ENCODE measurements at regions not wholly inside any gene's neighbourhood (a gene's known extent, or its start where the extent isn't known, plus 50 kb on each side); places are given as distances from the start of the nearest gene placed in this dataset.
"Not testable (repeated sequence)": the region's sequence is repeated elsewhere in the genome, so short reads cannot be mapped to it uniquely, and the experiment has no call there.

- no peak for TF ChIP-seq CTCF (IDR thresholded peaks at IDR 0.05; ENCODE audit: extremely low read depth, insufficient read depth, missing control alignments)
- in situ Hi-C loops (cut with MboI; ENCODE audit: low pct_unique_long_range_greater_than_20kb, low sequenced_read_pairs, unreplicated experiment): no loop called here
- DNase-seq (ENCODE audit: low spot score): no peak
Measured at GRCh38 chr21:16124378-16125138, 394.8 kb downstream of the USP25 start.

GRCh38 chr21:16125274-16125673, 395.5 kb downstream of the USP25 start:
- in situ Hi-C loops (cut with MboI; ENCODE audit: low pct_unique_long_range_greater_than_20kb, low sequenced_read_pairs, unreplicated experiment): no loop called here
- no peak for TF ChIP-seq CTCF (IDR thresholded peaks at IDR 0.05; ENCODE audit: extremely low read depth, insufficient read depth, missing control alignments)
- DNase-seq (ENCODE audit: low spot score): no peak

GRCh38 chr21:16132453-16132852, 402.7 kb downstream of the USP25 start:
- DNase-seq (ENCODE audit: low spot score); in situ Hi-C loops (cut with MboI; ENCODE audit: low pct_unique_long_range_greater_than_20kb, low sequenced_read_pairs, unreplicated experiment): not testable (repeated sequence)

GRCh38 chr21:16133248-16133647, 403.5 kb downstream of the USP25 start:
- in situ Hi-C loops (cut with MboI; ENCODE audit: low pct_unique_long_range_greater_than_20kb, low sequenced_read_pairs, unreplicated experiment): no loop called here
- no peak for TF ChIP-seq CTCF (IDR thresholded peaks at IDR 0.05; ENCODE audit: extremely low read depth, insufficient read depth, missing control alignments)
- DNase-seq (ENCODE audit: low spot score): no peak

GRCh38 chr21:16134134-16134533, 404.4 kb downstream of the USP25 start:
- no peak for TF ChIP-seq CTCF (IDR thresholded peaks at IDR 0.05; ENCODE audit: extremely low read depth, insufficient read depth, missing control alignments)
- no peak for DNase-seq (ENCODE audit: low spot score)
- in situ Hi-C loops (cut with MboI; ENCODE audit: low pct_unique_long_range_greater_than_20kb, low sequenced_read_pairs, unreplicated experiment): no loop called here

- TF ChIP-seq CTCF (IDR thresholded peaks at IDR 0.05; ENCODE audit: extremely low read depth, insufficient read depth, missing control alignments): no peak
- in situ Hi-C loops (cut with MboI; ENCODE audit: low pct_unique_long_range_greater_than_20kb, low sequenced_read_pairs, unreplicated experiment): no loop called here
- no peak for DNase-seq (ENCODE audit: low spot score)
Measured at GRCh38 chr21:16137106-16137505, 407.3 kb downstream of the USP25 start.

GRCh38 chr21:16145052-16145451, 415.3 kb downstream of the USP25 start:
- in situ Hi-C loops (cut with MboI; ENCODE audit: low pct_unique_long_range_greater_than_20kb, low sequenced_read_pairs, unreplicated experiment): no loop called here
- no peak for DNase-seq (ENCODE audit: low spot score)
- TF ChIP-seq CTCF (IDR thresholded peaks at IDR 0.05; ENCODE audit: extremely low read depth, insufficient read depth, missing control alignments): no peak
